Left cardiac atrium (tissue), 4 donors: ENCODE measurements at regions not wholly inside any gene's neighbourhood (a gene's known extent, or its start where the extent isn't known, plus 50 kb on each side); places are given as distances from the start of the nearest gene placed in this dataset.

Source experiments
- ATAC-seq, 2 donors: fragments of 200-7000 bp; cut with Tn5 transposase; one replicate each; pipeline ENCODE4 v1.9.1; 2020; ENCODE audit warnings: mild to moderate bottlenecking in 2 of 2, moderate library complexity in 2 of 2
- DNase-seq: peaks from one replicate; pipeline ENCODE4 v3.0.0-alpha.2; 2020
- intact Hi-C, 2 donors: fragments of 100-400 bp; cut with DNase I; formaldehyde crosslinking; loops; one replicate each; pipeline versions ENCODE4 v1.14.1 to v1.15.1; 2022 to 2023
- donor health status: DM: no; HTN: yes; CAD: no.
- donor health status: DM: no; HTN: yes; CAD: no; lungs with severe emphysema.
- donor health status: DM: yes; HTN: yes; CAD: no.
- donor health status: Dilated cardiomyopathy.

DNA sequence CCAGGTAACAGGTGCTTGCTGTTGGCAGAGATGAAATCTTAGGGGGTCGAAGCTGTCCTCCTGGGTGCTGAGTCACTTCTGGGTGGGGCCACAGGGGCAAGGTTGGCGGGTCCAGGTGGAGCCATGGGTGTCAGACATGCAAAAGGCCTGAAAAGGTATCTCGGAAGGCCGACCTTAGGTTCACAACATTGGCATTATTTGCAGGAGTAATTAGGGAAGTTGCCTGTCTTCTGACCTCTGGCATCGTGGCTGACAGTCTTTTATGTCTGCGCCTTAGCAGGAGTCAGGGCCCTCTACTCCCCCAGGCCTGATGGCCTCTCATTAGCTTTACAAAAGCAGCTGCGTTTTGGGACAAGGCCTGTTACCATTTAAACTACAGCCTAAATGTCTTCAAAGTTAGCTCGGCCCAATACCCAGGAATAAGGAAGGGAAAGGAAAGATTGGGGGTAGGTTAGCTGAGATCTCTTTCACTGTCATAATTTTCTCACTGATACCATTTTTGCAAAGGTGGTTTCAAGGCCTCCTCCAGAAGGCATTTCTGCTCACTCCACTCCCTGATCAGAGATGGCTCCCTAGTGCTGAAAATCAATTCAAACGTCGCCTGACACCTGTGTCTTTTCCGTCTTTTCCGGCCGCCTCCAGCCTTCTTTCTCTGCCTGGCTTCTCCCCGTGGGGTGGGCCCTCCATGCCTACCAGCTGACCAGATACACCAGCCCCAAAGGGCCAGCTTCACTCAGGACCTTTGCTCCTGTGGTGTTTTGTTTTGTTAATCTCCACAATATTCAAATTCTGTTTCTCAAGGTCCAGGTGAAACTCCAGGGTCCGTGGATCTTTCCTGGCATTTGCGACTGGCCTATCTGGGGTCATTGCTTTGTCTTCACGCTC is 90.8 kb downstream of the RHOB start:
- DNase-seq (no peak), ATAC-seq (no peak)
- intact Hi-C loops = no loop called here

DNA sequence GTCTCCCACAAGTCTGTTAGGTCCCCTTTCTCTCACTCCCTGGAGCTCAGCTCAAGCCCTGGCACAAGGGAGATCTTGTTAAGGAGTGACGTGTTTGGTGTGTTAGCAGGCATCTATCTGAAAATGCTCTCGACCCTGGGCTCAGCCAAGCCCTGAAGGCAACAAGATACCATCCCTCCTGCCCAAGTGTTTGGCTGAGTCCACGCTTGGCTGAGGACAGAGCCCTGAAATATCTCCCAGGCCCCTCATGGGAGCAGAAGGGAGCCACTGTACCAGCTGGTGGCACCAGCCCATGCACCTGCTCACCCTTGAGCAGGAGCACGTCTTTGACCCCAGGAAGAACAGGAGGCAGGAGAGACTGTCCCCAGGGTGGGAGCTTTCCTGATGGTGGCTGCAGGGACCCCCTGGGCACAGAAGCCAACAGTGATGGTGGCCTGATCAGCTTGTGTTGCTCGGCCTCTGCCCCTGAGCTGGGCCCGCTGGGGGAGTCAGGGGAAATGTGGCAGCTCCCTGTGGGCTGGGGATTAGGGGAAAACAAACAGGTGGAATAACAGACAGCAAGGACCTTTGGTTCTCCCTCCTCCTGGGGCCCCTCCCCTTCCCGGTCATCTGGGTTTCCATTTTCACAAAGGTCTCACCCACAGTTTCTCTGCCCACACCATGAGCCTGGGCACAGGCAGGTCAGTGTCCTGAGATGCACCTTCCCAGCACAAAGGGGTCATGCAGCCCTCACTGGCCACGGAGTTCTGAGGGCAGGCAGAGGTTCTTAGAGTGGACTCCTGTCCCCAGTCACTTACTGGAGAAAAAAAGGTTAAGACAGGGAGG is 91.6 kb downstream of the RHOB start:
- intact Hi-C loops = no loop called here
- ATAC-seq (peak in 1 of 2 donors; percentile 37), DNase-seq (no peak)

GRCh38 chr2:20539133-20539719 is 92.4 kb downstream of the RHOB start:
- DNase-seq = no peak
- ATAC-seq = peak in 1 of 2 donors; percentile 13
- intact Hi-C loops = no loop called here

DNA sequence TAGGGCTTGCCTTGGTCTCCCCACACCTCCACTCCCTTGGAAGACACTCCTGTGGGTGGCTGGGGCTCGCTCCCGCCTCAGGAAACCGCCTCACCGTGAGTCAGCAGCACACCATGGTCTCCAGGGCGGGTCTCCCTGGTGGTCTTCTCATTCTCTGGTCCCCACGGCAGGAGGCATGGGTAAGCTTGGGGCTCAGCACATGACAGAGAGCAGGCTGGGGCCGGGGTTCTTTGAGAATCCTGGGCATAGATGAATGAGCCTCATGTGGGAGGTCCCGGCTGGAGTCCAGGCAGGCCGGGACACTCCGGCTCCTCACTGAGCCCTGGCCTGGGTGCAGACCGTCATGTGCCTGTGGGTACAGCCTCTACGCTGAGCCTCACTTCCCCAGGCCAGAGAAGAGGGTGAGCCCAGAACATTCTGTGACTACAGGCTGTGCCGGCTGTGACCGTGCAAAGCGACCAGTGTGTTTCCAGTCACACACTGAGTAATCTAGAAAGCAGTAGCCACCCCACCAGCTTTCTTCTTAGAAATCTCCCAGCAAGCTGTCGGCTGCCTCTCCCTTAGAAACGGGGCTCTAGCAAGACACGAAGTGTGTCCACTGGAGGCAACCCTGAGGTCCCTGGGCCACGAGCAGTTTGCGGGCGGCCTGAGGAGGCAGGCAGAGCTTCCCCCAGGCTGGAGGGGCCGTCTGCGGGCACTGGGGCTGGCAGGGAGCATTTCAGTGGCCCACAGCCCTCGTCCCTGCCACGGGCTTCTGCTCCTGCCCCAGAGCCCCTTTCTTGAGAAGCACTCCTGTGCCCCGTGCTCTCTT is 93.1 kb downstream of the RHOB start:
- DNase-seq = peak; percentile 36
- peak in 1 of 2 donors; percentile 21 for ATAC-seq

DNA sequence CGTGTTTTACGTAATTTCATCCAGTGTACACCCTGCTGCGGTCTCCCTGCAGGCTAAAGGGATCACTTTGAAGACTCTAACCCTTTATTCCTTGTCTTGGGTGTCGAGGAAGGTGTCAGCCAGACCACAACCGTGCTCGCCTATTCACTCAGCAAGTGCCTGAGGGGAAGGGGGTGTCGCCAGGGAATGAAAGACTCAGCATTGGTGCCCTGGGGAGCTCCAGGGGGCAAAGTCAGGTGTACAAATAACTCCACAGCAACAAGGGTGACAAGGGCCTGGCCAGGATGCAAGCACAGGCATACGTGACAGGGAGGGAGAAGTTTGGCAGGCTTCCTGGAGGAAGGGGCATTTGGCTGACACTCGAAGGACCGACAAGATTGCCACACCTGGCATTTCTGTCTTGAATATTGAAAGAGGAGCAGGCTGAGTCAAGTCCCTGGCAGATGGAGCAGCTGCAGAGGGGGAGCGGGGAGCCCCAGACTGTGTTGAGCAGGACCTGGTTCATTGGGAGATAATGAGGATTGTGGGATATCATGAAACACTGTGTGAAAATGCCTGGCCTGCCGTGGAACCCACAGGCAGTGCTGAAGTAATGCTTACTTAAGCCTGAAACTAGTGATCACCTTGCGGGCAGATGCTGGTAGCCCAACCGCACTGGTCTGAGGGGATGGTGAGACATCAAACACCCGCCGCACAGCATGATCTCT is 93.9 kb downstream of the RHOB start:
- intact Hi-C loops = no loop called here
- ATAC-seq (no peak), DNase-seq (no peak)

More for the DNA sequence above, 93.1 kb downstream of the RHOB start:
- intact Hi-C loops = no loop called here

DNA sequence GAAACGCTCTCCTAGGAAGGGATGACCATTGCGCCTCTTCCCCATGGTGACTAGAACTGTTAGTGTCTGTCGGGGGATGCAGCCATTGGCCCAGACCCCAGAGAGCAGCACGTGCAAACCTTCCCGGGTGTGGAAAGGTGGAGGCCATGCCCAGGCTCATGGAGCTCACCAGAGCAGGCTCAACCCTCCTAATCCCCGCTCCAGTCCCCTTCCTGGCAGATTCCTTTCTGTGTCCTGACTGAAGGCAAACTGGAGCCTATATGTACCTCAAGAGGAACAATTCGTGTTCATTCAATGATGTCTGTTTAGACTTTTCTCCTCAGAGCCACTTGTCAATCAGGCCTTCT is 94.4 kb downstream of the RHOB start:
- intact Hi-C loops = no loop called here

GRCh38 chr2:20541651-20542050 is 94.8 kb downstream of the RHOB start:
- intact Hi-C loops = no loop called here
- no peak for ATAC-seq
- no peak for DNase-seq

More for the DNA sequence above, 94.4 kb downstream of the RHOB start:
- ATAC-seq = no peak
- DNase-seq = no peak

- ATAC-seq = no peak
Measured at GRCh38 chr2:20542269-20542668, 95.4 kb downstream of the RHOB start.

DNA sequence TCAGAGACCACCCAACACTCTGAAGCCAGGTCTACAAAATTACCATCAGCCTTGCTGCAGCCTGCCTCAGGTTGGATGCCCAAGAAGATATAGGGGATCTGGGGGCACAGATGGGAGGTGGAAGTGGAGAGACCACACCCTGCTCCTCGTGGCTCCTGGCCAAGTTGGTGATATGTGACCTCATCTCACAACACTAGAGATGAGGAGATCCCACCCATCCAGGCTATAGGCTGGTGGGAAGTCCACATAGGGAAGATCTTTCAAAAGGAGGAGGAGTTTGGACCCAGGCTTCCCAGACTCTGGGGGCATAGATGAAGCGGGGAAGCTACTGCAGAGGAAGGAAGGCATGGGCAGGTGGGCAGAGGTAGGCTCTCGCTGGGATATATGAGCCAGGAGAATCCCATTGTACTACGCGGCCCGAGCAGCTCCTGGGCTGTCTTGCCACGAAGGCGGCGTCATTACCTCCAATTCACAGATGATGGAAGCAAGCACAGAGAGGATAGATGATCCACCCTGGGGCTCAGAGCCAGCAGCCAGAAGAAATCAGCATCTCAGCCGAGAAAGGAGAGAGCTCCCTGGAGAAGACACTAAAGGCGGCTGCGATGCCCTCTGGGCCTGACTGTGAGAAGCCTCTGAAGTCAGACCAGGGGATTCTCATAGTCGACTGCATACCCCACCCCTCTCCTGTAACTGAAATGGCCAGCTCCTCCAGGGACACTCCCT is 96.0 kb downstream of the RHOB start:
- ATAC-seq (peak in 1 of 2 donors; percentile 55), DNase-seq (no peak)
- intact Hi-C loops = no loop called here

More at GRCh38 chr2:20542269-20542668, 95.4 kb downstream of the RHOB start:
- intact Hi-C loops = no loop called here
- no peak for DNase-seq

DNA sequence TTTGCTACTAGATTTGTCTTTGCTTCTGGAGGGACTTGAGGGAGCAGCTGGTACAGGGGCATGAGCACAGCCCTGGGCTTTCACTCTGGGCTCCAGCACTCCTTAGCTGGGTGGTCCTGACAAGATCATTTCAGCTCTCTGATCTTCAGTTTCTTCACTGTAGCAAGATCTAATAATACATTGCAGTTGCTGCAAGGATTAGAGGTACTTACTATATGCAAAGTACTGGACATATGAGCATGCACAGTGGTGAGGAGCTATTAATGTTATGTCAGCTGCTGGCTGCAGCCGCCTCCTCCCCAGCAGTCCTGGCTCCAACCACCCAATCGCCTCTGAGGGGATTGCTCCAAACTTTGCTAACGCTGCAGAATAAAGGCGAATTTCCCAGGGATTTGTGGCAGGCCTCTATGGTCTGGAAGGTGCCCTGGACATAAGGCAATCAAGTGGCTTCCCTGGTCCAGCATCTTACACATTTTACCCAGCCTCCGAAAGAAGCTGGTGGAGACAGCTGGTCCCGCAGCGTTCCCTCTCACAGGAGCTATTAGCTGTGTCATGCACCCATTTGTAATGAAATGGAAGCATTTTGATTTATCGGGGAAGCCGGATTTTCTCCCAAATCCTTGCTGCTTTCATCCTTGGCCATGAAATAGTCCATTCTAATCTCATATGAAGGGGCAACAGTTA is 96.7 kb downstream of the RHOB start:
- DNase-seq (no peak), ATAC-seq (peak in 1 of 2 donors; percentile 48)
- intact Hi-C loops = no loop called here

DNA sequence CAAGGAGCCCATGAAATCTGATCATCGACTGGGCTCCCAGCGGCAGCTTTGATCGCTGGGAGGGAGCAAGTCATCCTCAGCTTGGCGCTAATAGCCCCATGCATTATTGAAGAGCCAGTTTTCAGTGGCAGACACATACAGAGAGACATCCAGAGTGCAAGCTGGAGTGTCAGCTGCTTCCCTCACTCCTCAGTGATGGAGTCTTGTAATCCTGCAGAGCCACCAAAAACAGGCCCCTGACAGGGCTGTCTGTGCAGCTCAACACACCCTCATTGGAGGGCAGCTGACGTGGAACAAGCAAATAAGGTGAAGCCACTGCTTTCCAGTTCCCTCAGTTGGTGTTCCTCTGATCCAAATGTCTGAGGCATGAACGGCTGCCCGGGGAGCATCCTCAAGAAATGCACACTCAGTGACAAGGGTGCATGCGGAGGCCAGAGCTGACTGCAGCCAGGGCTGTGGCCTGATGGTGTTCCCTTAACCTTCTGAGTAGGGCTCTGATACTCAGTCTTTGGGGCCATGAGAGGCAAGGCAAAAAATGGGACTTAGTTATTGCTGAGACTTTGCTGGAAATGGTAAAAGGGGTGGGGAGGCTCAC is 97.4 kb downstream of the RHOB start:
- intact Hi-C loops = no loop called here
- DNase-seq (no peak), ATAC-seq (no peak)

GRCh38 chr2:20549144-20549543 is 101.8 kb downstream of the HS1BP3 start:
- DNase-seq = no peak
- no peak for ATAC-seq

GRCh38 chr2:20549691-20550348 is 101.1 kb downstream of the HS1BP3 start:
- no peak for ATAC-seq
- intact Hi-C loops = no loop called here
- no peak for DNase-seq

More at GRCh38 chr2:20549144-20549543, 101.8 kb downstream of the HS1BP3 start:
- intact Hi-C loops = no loop called here

DNA sequence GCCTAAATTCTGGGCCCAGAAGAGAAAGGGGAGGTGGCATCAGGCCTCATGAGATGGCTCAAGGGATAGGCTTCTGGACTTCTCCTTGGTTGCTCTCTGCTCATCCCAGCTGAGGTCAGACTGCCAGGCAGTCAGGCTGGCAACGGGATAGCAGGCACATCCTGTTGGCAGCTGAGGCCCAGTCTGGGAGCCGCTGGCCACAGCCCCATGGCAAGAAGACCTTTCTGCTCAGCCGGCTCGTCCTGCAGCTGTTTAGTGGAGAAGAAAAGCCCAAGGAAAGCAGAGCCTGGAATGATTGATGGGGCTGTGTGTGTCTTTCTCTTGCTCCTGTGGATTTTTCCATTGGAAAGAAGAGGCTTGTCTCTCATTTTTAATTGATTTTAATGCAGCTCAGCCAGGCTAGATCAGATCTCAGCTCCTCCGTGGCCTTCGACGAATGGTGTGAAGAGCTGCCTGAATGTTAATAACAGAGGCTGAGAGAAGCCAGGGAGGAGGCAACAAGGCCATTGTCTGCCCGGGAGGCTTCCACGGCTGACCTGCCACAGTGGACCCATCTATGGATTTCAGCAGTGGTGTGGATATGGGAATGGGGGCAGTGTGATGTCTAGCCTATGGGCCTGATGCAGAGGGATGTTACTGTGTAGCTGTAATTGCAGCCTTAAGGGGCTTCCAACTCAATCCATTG is 99.5 kb downstream of the HS1BP3 start:
- intact Hi-C loops = no loop called here
- ATAC-seq (peak; percentile 78 to 89), DNase-seq (no peak)

DNA sequence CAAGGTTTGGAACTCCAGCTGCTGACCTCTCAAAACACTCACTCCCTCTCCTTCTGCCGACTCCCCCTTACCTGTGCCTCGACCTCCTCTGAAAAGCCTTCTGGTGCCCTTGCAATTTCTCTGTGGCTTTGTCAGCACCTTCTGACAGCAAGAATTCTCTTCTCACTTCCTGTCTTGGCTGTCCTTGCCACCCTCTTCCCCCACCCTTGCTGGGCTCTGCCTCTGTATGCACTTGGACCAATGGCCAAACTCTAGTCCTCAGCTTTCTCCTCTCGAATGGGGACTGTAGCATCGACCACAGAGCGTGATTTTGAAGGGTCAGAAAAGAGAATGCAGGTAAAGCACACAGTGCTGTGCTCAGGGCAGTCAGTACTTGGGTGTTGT is 99.0 kb downstream of the HS1BP3 start:
- intact Hi-C loops = no loop called here
- ATAC-seq = no peak

DNA sequence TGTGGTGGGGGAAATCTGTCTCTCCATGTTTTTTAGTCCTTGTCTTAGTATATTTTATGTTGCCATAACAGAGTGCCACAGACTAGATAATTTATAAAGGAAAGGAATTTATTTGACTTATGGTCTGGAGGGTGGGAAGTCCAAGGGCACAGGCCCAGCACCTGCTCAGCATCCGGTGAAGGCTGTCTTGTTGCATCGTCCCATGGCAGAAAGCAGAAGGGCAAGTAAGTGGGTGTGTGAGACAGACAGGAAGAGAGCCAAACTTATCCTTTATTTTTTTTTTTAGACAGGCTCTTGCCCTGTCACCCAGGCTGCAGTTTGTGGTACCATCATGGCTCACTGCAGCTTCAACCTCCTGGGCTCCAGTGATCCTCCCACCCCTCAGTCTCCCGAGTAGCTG is 98.1 kb downstream of the HS1BP3 start:
- no peak for ATAC-seq
- intact Hi-C loops = no loop called here
- DNase-seq = no peak

More for the DNA sequence above, 99.0 kb downstream of the HS1BP3 start:
- DNase-seq = no peak
